HEK293 (cell line): ENCODE measurements at regions not wholly inside any gene's neighbourhood (a gene's known extent, or its start where the extent isn't known, plus 50 kb on each side); places are given as distances from the start of the nearest gene placed in this dataset.

Source experiments
- CTCF ChIA-PET: fragments of 350-600 bp; formaldehyde crosslinking; extraction: SDS; loops from one replicate; lab custom pipeline; 2021; ENCODE audit warnings: antibody characterized with exemption; lab: Yijun Ruan, JAX
- POLR2A ChIA-PET: fragments of 300-600 bp; formaldehyde crosslinking; extraction: SDS; loops from one replicate; lab custom pipeline; 2020; ENCODE audit warnings: antibody characterized with exemption, inconsistent platforms; lab: Yijun Ruan, JAX
- H3K27ac ChIP-seq: fragments of 200-500 bp; sonication (Bioruptor generic); 2 replicates; pipeline ENCODE4 v1.5.1; 2014; ENCODE audit warnings: low read depth, low read length, control low read depth, inconsistent platforms; ENCODE audit errors: extremely low read depth
- H3K36me3 ChIP-seq, 2 experiments: fragments of 200-500 bp in 1 of 2; sonication (Bioruptor generic) in 1 of 2; 1 replicate in 1 of 2; 2 replicates in 1 of 2; pipeline ENCODE4 v1.5.1; 2014 to 2017; ENCODE audit warnings: inconsistent platforms in 2 of 2, low read length in 2 of 2; ENCODE audit not compliant: control insufficient read depth in 2 of 2, insufficient read depth in 1 of 2
- H3K4me1 ChIP-seq: fragments of 200-500 bp; sonication (Bioruptor generic); 2 replicates; pipeline ENCODE4 v1.5.1; 2014; ENCODE audit warnings: mild to moderate bottlenecking, low read length, inconsistent platforms; ENCODE audit not compliant: control insufficient read depth, insufficient read depth
- H3K4me3 ChIP-seq: 2 replicates; pipeline ENCODE4 v1.5.1; 2011; ENCODE audit warnings: low read depth, mild to moderate bottlenecking, control low read depth, low read length, moderate library complexity
- H3K9me3 ChIP-seq: fragments of 200-500 bp; sonication (Bioruptor generic); 2 replicates; pipeline ENCODE4 v1.5.1; 2014; ENCODE audit warnings: low read depth, low read length, inconsistent platforms; ENCODE audit not compliant: control insufficient read depth, insufficient read depth
- KLF9 ChIP-seq: fragments of 450-650 bp; formaldehyde crosslinking; IDR thresholded peaks from 2 replicates; pipeline ENCODE4 v1.5.1; 2016; ENCODE audit warnings: missing biosample characterization, missing genetic modification characterization, low read depth
- MEIS1 ChIP-seq: sonication (generic); formaldehyde crosslinking; IDR thresholded peaks from 2 replicates; pipeline ENCODE4 v1.8.1; 2022; ENCODE audit warnings: missing genetic modification reagents, mild to moderate bottlenecking, borderline replicate concordance
- SETDB1 ChIP-seq: IDR thresholded peaks from one replicate; pipeline ENCODE4 v1.6.1; 2017; ENCODE audit warnings: mild to moderate bottlenecking, low read length, moderate library complexity, mixed read lengths; ENCODE audit not compliant: insufficient read length
- ZNF10 ChIP-seq: fragments of 450-650 bp; formaldehyde crosslinking; IDR thresholded peaks from 2 replicates; pipeline ENCODE4 v1.5.1; 2017; ENCODE audit warnings: missing biosample characterization, missing genetic modification characterization
- ZNF292 ChIP-seq: fragments of 450-650 bp; formaldehyde crosslinking; IDR thresholded peaks from 2 replicates; pipeline ENCODE4 v1.5.1; 2016; ENCODE audit warnings: low read depth, missing biosample characterization, missing genetic modification characterization, borderline replicate concordance
- ZNF549 ChIP-seq: fragments of 450-650 bp; IDR thresholded peaks from 2 replicates; pipeline ENCODE4 v1.5.1; 2018; ENCODE audit warnings: missing biosample characterization, missing genetic modification characterization, mild to moderate bottlenecking, inconsistent platforms, moderate library complexity
- ZNF555 ChIP-seq: fragments of 450-650 bp; formaldehyde crosslinking; conservative IDR thresholded peaks from 2 replicates; pipeline ENCODE4 v1.5.1; 2017; ENCODE audit warnings: missing biosample characterization, mild to moderate bottlenecking, missing genetic modification characterization, inconsistent platforms
- ZNF571 ChIP-seq: fragments of 450-650 bp; formaldehyde crosslinking; IDR thresholded peaks from 2 replicates; pipeline ENCODE4 v1.5.0; 2017; ENCODE audit warnings: missing biosample characterization, missing genetic modification characterization
- TF ChIP-seq, protein P1 (sequence below): fragments of 450-650 bp; formaldehyde crosslinking; IDR thresholded peaks from 2 replicates; pipeline ENCODE4 v1.5.1; 2017; ENCODE audit warnings: missing biosample characterization, missing genetic modification characterization
- TF ChIP-seq, protein P2 (sequence below): fragments of 450-650 bp; formaldehyde crosslinking; IDR thresholded peaks from 2 replicates; pipeline ENCODE4 v1.5.1; 2016; ENCODE audit warnings: missing biosample characterization, missing genetic modification characterization
- TF ChIP-seq, protein P3 (sequence below): fragments of 450-650 bp; formaldehyde crosslinking; IDR thresholded peaks from 2 replicates; pipeline ENCODE4 v1.5.1; 2016; ENCODE audit warnings: missing biosample characterization, missing genetic modification characterization
- TF ChIP-seq, protein P4 (sequence below): fragments of 450-650 bp; formaldehyde crosslinking; IDR thresholded peaks from 2 replicates; pipeline ENCODE4 v1.5.1; 2016; ENCODE audit warnings: missing biosample characterization, missing genetic modification characterization
- TF ChIP-seq, protein P5 (sequence below): fragments of 450-650 bp; formaldehyde crosslinking; IDR thresholded peaks from 2 replicates; pipeline ENCODE4 v1.5.1; 2016; ENCODE audit warnings: missing biosample characterization, missing genetic modification characterization
- TF ChIP-seq, protein P6 (sequence below): fragments of 450-650 bp; formaldehyde crosslinking; optimal IDR thresholded peaks from 2 replicates; pipeline ENCODE3; 2016; ENCODE audit warnings: missing biosample characterization, mild to moderate bottlenecking, missing genetic modification characterization
- TF ChIP-seq, protein P7 (sequence below): fragments of 450-650 bp; formaldehyde crosslinking; IDR thresholded peaks from 2 replicates; pipeline ENCODE4 v1.5.1; 2016; ENCODE audit warnings: missing biosample characterization, missing genetic modification characterization

DNA sequence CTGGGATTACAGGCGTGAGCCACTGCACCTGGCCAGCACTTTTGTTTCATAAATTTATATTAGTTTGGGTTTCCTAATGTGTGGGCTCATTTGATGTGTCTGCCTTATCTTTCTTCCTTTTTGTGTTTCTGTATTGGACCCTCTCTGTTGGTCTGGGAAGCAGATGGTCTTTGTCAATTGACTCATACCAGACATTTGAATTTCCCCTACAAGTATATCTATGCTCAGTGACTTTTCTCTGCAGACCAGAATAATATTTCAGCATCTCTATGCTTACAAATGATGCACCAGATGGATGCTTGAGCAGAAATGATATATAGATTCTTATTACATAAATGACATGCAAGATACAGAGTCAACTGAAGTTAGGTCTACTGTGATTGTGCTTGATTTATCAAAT lies 329.9 kb upstream of the SLCO3A1 start:
- CTCF ChIA-PET, result no interaction called here
- POLR2A ChIA-PET, result no interaction called here

DNA sequence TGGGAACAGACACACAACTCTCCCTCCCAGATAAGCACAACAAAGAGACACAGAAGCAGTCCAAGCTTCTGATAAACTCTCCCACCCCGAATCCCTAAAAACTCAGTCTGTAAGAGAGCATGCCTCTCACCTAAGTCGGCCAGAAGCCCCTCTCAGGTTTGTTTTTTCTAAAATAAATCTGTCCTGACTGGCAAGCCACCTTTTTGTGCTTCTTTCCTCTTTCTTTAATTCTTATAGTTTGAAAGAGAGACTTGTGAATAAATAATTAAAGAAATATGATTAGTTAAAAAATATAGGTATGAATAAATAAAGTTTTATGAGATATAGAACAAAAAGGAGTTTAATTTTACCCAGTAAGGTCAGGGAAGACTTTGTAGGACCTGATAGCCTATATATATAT lies 329.0 kb upstream of the SLCO3A1 start:
- CTCF ChIA-PET, result no interaction called here
- peak; percentile 52 for TF ChIP-seq SETDB1
- TF ChIP-seq, protein P1, sequence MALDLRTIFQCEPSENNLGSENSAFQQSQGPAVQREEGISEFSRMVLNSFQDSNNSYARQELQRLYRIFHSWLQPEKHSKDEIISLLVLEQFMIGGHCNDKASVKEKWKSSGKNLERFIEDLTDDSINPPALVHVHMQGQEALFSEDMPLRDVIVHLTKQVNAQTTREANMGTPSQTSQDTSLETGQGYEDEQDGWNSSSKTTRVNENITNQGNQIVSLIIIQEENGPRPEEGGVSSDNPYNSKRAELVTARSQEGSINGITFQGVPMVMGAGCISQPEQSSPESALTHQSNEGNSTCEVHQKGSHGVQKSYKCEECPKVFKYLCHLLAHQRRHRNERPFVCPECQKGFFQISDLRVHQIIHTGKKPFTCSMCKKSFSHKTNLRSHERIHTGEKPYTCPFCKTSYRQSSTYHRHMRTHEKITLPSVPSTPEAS (tag by site-specific recombination), result no peak
- POLR2A ChIA-PET, result no interaction called here
- H3K9me3 ChIP-seq, result peaks cover 5% of the 10 kb centered on the region; the same call in 1 of the 2 replicates
- H3K27ac ChIP-seq, result no peak overlapping the region
- H3K4me1 ChIP-seq, result no peaks in the 10 kb centered on the region
- H3K36me3 ChIP-seq, result no peaks in the 10 kb centered on the region
- H3K4me3 ChIP-seq, result no peak overlapping the region

More for the DNA sequence above, 329.9 kb upstream of the SLCO3A1 start:
- TF ChIP-seq, protein P2, sequence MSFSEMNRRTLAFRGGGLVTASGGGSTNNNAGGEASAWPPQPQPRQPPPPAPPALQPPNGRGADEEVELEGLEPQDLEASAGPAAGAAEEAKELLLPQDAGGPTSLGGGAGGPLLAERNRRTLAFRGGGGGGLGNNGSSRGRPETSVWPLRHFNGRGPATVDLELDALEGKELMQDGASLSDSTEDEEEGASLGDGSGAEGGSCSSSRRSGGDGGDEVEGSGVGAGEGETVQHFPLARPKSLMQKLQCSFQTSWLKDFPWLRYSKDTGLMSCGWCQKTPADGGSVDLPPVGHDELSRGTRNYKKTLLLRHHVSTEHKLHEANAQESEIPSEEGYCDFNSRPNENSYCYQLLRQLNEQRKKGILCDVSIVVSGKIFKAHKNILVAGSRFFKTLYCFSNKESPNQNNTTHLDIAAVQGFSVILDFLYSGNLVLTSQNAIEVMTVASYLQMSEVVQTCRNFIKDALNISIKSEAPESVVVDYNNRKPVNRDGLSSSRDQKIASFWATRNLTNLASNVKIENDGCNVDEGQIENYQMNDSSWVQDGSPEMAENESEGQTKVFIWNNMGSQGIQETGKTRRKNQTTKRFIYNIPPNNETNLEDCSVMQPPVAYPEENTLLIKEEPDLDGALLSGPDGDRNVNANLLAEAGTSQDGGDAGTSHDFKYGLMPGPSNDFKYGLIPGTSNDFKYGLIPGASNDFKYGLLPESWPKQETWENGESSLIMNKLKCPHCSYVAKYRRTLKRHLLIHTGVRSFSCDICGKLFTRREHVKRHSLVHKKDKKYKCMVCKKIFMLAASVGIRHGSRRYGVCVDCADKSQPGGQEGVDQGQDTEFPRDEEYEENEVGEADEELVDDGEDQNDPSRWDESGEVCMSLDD (tag by site-specific recombination), result no peak
- TF ChIP-seq, protein P3, sequence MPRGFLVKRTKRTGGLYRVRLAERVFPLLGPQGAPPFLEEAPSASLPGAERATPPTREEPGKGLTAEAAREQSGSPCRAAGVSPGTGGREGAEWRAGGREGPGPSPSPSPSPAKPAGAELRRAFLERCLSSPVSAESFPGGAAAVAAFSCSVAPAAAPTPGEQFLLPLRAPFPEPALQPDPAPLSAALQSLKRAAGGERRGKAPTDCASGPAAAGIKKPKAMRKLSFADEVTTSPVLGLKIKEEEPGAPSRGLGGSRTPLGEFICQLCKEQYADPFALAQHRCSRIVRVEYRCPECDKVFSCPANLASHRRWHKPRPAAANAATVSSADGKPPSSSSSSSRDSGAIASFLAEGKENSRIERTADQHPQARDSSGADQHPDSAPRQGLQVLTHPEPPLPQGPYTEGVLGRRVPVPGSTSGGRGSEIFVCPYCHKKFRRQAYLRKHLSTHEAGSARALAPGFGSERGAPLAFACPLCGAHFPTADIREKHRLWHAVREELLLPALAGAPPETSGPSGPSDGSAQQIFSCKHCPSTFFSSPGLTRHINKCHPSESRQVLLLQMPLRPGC (tag by site-specific recombination), result no peak
- TF ChIP-seq, protein P4, sequence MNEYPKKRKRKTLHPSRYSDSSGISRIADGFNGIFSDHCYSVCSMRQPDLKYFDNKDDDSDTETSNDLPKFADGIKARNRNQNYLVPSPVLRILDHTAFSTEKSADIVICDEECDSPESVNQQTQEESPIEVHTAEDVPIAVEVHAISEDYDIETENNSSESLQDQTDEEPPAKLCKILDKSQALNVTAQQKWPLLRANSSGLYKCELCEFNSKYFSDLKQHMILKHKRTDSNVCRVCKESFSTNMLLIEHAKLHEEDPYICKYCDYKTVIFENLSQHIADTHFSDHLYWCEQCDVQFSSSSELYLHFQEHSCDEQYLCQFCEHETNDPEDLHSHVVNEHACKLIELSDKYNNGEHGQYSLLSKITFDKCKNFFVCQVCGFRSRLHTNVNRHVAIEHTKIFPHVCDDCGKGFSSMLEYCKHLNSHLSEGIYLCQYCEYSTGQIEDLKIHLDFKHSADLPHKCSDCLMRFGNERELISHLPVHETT (tag by site-specific recombination), result no peak
- TF ChIP-seq MEIS1 (CRISPR knock-in tag) (no peak), ZNF292 (no peak), ZNF571 (tag by site-specific recombination) (no peak), KLF9 (tag by site-specific recombination) (no peak), ZNF10 (no peak), ZNF555 (tag by site-specific recombination) (no peak), ZNF549 (tag by site-specific recombination) (no peak)
- TF ChIP-seq, protein P5, sequence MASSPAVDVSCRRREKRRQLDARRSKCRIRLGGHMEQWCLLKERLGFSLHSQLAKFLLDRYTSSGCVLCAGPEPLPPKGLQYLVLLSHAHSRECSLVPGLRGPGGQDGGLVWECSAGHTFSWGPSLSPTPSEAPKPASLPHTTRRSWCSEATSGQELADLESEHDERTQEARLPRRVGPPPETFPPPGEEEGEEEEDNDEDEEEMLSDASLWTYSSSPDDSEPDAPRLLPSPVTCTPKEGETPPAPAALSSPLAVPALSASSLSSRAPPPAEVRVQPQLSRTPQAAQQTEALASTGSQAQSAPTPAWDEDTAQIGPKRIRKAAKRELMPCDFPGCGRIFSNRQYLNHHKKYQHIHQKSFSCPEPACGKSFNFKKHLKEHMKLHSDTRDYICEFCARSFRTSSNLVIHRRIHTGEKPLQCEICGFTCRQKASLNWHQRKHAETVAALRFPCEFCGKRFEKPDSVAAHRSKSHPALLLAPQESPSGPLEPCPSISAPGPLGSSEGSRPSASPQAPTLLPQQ, result no peak
- TF ChIP-seq, protein P6, sequence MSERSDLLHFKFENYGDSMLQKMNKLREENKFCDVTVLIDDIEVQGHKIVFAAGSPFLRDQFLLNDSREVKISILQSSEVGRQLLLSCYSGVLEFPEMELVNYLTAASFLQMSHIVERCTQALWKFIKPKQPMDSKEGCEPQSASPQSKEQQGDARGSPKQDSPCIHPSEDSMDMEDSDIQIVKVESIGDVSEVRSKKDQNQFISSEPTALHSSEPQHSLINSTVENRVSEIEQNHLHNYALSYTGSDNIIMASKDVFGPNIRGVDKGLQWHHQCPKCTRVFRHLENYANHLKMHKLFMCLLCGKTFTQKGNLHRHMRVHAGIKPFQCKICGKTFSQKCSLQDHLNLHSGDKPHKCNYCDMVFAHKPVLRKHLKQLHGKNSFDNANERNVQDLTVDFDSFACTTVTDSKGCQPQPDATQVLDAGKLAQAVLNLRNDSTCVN, result no peak
- TF ChIP-seq, protein P7, sequence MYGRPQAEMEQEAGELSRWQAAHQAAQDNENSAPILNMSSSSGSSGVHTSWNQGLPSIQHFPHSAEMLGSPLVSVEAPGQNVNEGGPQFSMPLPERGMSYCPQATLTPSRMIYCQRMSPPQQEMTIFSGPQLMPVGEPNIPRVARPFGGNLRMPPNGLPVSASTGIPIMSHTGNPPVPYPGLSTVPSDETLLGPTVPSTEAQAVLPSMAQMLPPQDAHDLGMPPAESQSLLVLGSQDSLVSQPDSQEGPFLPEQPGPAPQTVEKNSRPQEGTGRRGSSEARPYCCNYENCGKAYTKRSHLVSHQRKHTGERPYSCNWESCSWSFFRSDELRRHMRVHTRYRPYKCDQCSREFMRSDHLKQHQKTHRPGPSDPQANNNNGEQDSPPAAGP (tag by site-specific recombination), result no peak
- H3K4me1 ChIP-seq, result no peaks in the 10 kb centered on the region
- peaks cover 5% of the 10 kb centered on the region; the same call in 1 of the 2 replicates for H3K9me3 ChIP-seq
- H3K4me3 ChIP-seq, result no peak overlapping the region
- no peaks in the 10 kb centered on the region for H3K36me3 ChIP-seq
- no peak overlapping the region for H3K27ac ChIP-seq
